Activated CD4-positive, alpha-beta T cell treated with anti-CD3 and anti-CD28 coated beads for 36 hours (primary cell): ENCODE measurements at regions not wholly inside any gene's neighbourhood (a gene's known extent, or its start where the extent isn't known, plus 50 kb on each side); places are given as distances from the start of the nearest gene placed in this dataset.

Experiments
- ATAC-seq: fragments of 200-7000 bp; cut with Tn5 transposase; one replicate; pipeline ENCODE4 v1.10.0; 2021; ENCODE audit warnings: mild to moderate bottlenecking, moderate library complexity
- CTCF ChIA-PET: fragments of 350-600 bp; sonication (Branson Sonifier 250); formaldehyde crosslinking; loops from one replicate; lab custom pipeline; 2021; ENCODE audit warnings: antibody characterized with exemption; lab: Charles Lee
- POLR2A ChIA-PET: fragments of 350-600 bp; sonication (Branson Sonifier 250); formaldehyde crosslinking; loops from one replicate; lab custom pipeline; 2021; ENCODE audit warnings: antibody characterized with exemption, inconsistent platforms; lab: Charles Lee
- DNase-seq: peaks from one replicate; pipeline ENCODE4 v3.0.0-alpha.2; 2020
- H3K27ac Mint-ChIP-seq: one replicate; pipeline ENCODE4 v1.8.0; 2021; ENCODE audit warnings: mixed read lengths
- H3K27me3 Mint-ChIP-seq: one replicate; pipeline ENCODE4 v1.8.0; 2021; ENCODE audit warnings: mixed read lengths
- H3K36me3 Mint-ChIP-seq: one replicate; pipeline ENCODE4 v1.8.0; 2021; ENCODE audit warnings: low read depth, mixed read lengths
- H3K4me1 Mint-ChIP-seq: one replicate; pipeline ENCODE4 v1.8.0; 2021; ENCODE audit warnings: mixed read lengths
- H3K4me3 Mint-ChIP-seq: one replicate; pipeline ENCODE4 v1.8.0; 2021; ENCODE audit warnings: mild to moderate bottlenecking, moderate library complexity, mixed read lengths
- H3K9me3 Mint-ChIP-seq: one replicate; pipeline ENCODE4 v1.8.0; 2021; ENCODE audit warnings: low read depth, mixed read lengths
- intact Hi-C, 2 experiments: fragments of 100-400 bp; cut with DNase I in 1 of 2; cut with micrococcal nuclease in 1 of 2; formaldehyde crosslinking; loops; one replicate each; pipeline versions ENCODE4 v1.14.2 to v1.15.1; 2022 to 2024; cut with DNase I, micrococcal nuclease

- ChIA-PET CTCF (no interaction called here), POLR2A (no interaction called here)
- Mint-ChIP-seq H3K4me1 (no peaks in the 10 kb centered on the region), H3K36me3 (no peaks in the 10 kb centered on the region), H3K27ac (no peak overlapping the region), H3K27me3 (no peaks in the 10 kb centered on the region), H3K9me3 (peaks cover 9% of the 10 kb centered on the region), H3K4me3 (no peak overlapping the region)
- ATAC-seq (no peak), DNase-seq (no peak)
- intact Hi-C loops: no loop called here
These were observed 812.3 kb upstream of the ROBO1 start for GRCh38 chr3:80580146-80580545.

GRCh38 chr3:80564391-80564790 is 796.6 kb upstream of the ROBO1 start:
- no peak overlapping the region for H3K27ac Mint-ChIP-seq
- H3K4me3 Mint-ChIP-seq: no peak overlapping the region
- ChIA-PET POLR2A (no interaction called here), CTCF (no interaction called here)
- peaks cover 7% of the 10 kb centered on the region for H3K9me3 Mint-ChIP-seq
- H3K27me3 Mint-ChIP-seq: no peaks in the 10 kb centered on the region
- H3K36me3 Mint-ChIP-seq: no peaks in the 10 kb centered on the region
- intact Hi-C loops: no loop called here
- DNase-seq (no peak), ATAC-seq (no peak)
- no peaks in the 10 kb centered on the region for H3K4me1 Mint-ChIP-seq

DNA sequence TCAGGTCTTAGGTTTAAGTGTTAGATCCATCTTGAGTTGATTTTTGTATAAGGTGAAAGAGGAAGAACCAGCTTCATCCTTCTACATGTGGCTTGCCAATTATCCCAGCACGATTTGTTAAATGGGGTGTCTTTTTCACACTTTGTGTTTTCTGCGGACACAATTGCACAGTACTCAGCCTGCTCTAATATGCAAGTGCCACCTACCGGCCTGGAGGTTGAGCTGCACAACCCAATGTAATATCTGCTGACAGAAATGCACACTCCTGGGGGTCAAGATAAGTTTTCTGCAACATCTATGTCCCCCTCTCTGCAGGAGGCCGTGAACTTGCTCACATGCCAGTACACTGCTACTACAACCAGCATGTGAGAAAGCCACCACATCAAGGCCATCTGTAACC is 791.9 kb upstream of the ROBO1 start:
- H3K27me3 Mint-ChIP-seq: no peaks in the 10 kb centered on the region
- H3K4me3 Mint-ChIP-seq: no peak overlapping the region
- peaks cover 6% of the 10 kb centered on the region for H3K9me3 Mint-ChIP-seq
- H3K27ac Mint-ChIP-seq: no peak overlapping the region
- ChIA-PET POLR2A (no interaction called here), CTCF (interaction anchor here (1.0 kb wide), 1 partner anchor 428 kb away, joined by 3 read pairs; no protein-coding TSS in a partner anchor)
- intact Hi-C loops: no loop called here
- no peaks in the 10 kb centered on the region for H3K36me3 Mint-ChIP-seq
- no peak for DNase-seq
- no peak for ATAC-seq
- H3K4me1 Mint-ChIP-seq: no peaks in the 10 kb centered on the region

DNA sequence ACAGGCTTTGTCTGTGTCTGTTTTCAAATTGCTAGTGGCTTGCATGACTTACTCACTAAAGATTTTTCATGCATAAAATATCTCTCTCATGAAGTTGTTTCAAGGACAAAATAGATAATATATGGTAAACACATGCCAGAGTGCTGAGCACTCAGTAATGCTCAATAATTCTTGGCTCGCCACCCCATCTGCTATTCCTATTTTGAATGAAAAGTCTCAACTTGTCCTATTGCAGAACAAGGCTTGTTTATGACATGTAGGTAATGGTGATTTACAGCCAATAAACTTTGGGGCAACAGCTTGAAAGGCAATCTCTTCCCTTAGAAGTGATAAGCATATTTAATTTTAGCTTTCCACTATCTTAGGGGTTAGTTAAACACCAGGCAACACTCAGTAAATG is 789.0 kb upstream of the ROBO1 start:
- CTCF ChIA-PET: no interaction called here
- DNase-seq (no peak), ATAC-seq (no peak)
- H3K27ac Mint-ChIP-seq: no peak overlapping the region
- POLR2A ChIA-PET: no interaction called here
- intact Hi-C loops: no loop called here
- no peaks in the 10 kb centered on the region for H3K36me3 Mint-ChIP-seq
- H3K4me1 Mint-ChIP-seq: no peaks in the 10 kb centered on the region
- no peaks in the 10 kb centered on the region for H3K27me3 Mint-ChIP-seq
- H3K9me3 Mint-ChIP-seq: peaks cover 11% of the 10 kb centered on the region
- no peak overlapping the region for H3K4me3 Mint-ChIP-seq

- no peak for ATAC-seq
- no peaks in the 10 kb centered on the region for H3K36me3 Mint-ChIP-seq
- no peaks in the 10 kb centered on the region for H3K27me3 Mint-ChIP-seq
- H3K27ac Mint-ChIP-seq: no peak overlapping the region
- intact Hi-C loops: no loop called here
- POLR2A ChIA-PET: no interaction called here
- no peak overlapping the region for H3K4me3 Mint-ChIP-seq
- peaks cover 7% of the 10 kb centered on the region for H3K9me3 Mint-ChIP-seq
- CTCF ChIA-PET: no interaction called here
- no peaks in the 10 kb centered on the region for H3K4me1 Mint-ChIP-seq
- DNase-seq: no peak
These were observed 786.5 kb upstream of the ROBO1 start for GRCh38 chr3:80554304-80554703.

DNA sequence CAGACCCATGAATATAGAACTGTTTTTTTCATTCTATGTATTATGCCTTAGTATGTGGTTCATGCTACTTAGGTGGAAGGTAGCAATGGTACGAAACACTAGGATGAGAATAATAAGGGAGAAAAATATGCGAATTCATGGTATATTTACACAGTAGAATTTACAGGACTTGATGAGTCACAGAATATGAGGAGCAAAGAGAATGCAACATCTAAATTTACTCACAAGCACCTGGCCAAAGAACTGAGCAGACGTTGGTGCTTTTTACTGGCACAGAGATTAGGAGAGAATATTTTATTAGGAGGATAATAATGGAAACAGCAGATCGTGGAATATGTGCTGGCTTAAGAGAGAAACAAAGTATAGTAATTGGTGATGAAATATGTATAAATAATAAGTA is 785.4 kb upstream of the ROBO1 start:
- ChIA-PET CTCF (no interaction called here), POLR2A (no interaction called here)
- Mint-ChIP-seq H3K27me3 (no peaks in the 10 kb centered on the region), H3K9me3 (peaks cover 7% of the 10 kb centered on the region), H3K36me3 (no peaks in the 10 kb centered on the region), H3K27ac (no peak overlapping the region), H3K4me1 (no peaks in the 10 kb centered on the region), H3K4me3 (no peak overlapping the region)
- ATAC-seq (no peak), DNase-seq (no peak)
- intact Hi-C loops: no loop called here

DNA sequence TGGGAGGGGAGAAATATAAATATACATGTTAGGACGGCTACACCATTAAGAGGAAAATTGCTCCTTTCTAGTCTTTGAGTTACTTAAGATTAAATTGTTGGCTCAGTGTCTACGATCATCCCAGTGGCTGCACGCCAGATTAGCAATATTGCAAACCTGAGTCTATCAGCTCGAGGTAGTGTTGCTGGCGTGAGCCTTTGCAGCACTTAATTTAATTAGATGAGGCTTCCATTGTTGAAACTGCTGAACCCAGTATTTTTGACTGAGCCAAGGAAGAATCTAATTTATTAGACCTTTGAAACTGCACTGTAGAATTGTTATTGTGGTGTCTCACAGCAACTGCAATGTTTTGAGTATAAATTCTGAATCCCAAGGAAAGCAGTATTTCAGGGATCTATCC is 782.4 kb upstream of the ROBO1 start:
- ChIA-PET CTCF (no interaction called here), POLR2A (no interaction called here)
- no peak overlapping the region for H3K27ac Mint-ChIP-seq
- DNase-seq (no peak), ATAC-seq (no peak)
- intact Hi-C loops: no loop called here
- no peaks in the 10 kb centered on the region for H3K27me3 Mint-ChIP-seq
- peaks cover 7% of the 10 kb centered on the region for H3K9me3 Mint-ChIP-seq
- no peak overlapping the region for H3K4me3 Mint-ChIP-seq
- H3K4me1 Mint-ChIP-seq: no peaks in the 10 kb centered on the region
- no peaks in the 10 kb centered on the region for H3K36me3 Mint-ChIP-seq

- Mint-ChIP-seq H3K4me1 (no peaks in the 10 kb centered on the region), H3K27me3 (no peaks in the 10 kb centered on the region)
- POLR2A ChIA-PET: no interaction called here
These were observed 781.4 kb upstream of the ROBO1 start for GRCh38 chr3:80549173-80549572.

GRCh38 chr3:80543154-80543553 is 775.4 kb upstream of the ROBO1 start:
- peaks cover 6% of the 10 kb centered on the region for H3K9me3 Mint-ChIP-seq
- H3K4me1 Mint-ChIP-seq: no peaks in the 10 kb centered on the region
- CTCF ChIA-PET: no interaction called here
- no peak overlapping the region for H3K4me3 Mint-ChIP-seq
- POLR2A ChIA-PET: no interaction called here
- ATAC-seq: no peak
- H3K27me3 Mint-ChIP-seq: no peaks in the 10 kb centered on the region
- no peak for DNase-seq
- H3K27ac Mint-ChIP-seq: no peak overlapping the region
- intact Hi-C loops: no loop called here
- H3K36me3 Mint-ChIP-seq: no peaks in the 10 kb centered on the region

More at GRCh38 chr3:80549173-80549572, 781.4 kb upstream of the ROBO1 start:
- no peaks in the 10 kb centered on the region for H3K36me3 Mint-ChIP-seq
- H3K4me3 Mint-ChIP-seq: no peak overlapping the region
- ATAC-seq: no peak
- peaks cover 9% of the 10 kb centered on the region for H3K9me3 Mint-ChIP-seq
- H3K27ac Mint-ChIP-seq: no peak overlapping the region
- intact Hi-C loops: no loop called here
- CTCF ChIA-PET: no interaction called here
- no peak for DNase-seq

- DNase-seq (no peak), ATAC-seq (no peak)
- Mint-ChIP-seq H3K4me3 (no peak overlapping the region), H3K4me1 (no peaks in the 10 kb centered on the region), H3K9me3 (peaks cover 6% of the 10 kb centered on the region), H3K27me3 (no peaks in the 10 kb centered on the region), H3K36me3 (no peaks in the 10 kb centered on the region), H3K27ac (no peak overlapping the region)
- POLR2A ChIA-PET: no interaction called here
- CTCF ChIA-PET: no interaction called here
- intact Hi-C loops: no loop called here
These were observed 774.7 kb upstream of the ROBO1 start for GRCh38 chr3:80542456-80542855.

GRCh38 chr3:80537680-80538079 is 769.9 kb upstream of the ROBO1 start:
- no peak for DNase-seq
- Mint-ChIP-seq H3K36me3 (no peaks in the 10 kb centered on the region), H3K27ac (no peak overlapping the region), H3K4me3 (no peak overlapping the region), H3K4me1 (no peaks in the 10 kb centered on the region), H3K9me3 (peaks cover 11% of the 10 kb centered on the region), H3K27me3 (no peaks in the 10 kb centered on the region)
- CTCF ChIA-PET: no interaction called here
- ATAC-seq: no peak
- POLR2A ChIA-PET: no interaction called here
- intact Hi-C loops: no loop called here

GRCh38 chr3:80535286-80535685 is 767.5 kb upstream of the ROBO1 start:
- ChIA-PET CTCF (no interaction called here), POLR2A (no interaction called here)
- ATAC-seq: no peak
- Mint-ChIP-seq H3K27ac (no peak overlapping the region), H3K9me3 (peaks cover 13% of the 10 kb centered on the region), H3K27me3 (no peaks in the 10 kb centered on the region), H3K4me1 (no peaks in the 10 kb centered on the region), H3K4me3 (no peak overlapping the region), H3K36me3 (no peaks in the 10 kb centered on the region)
- intact Hi-C loops: no loop called here
- DNase-seq: no peak

- Mint-ChIP-seq H3K27ac (no peak overlapping the region), H3K9me3 (peaks cover 16% of the 10 kb centered on the region), H3K4me3 (no peak overlapping the region), H3K4me1 (no peaks in the 10 kb centered on the region), H3K27me3 (no peaks in the 10 kb centered on the region), H3K36me3 (no peaks in the 10 kb centered on the region)
- ATAC-seq (no peak), DNase-seq (no peak)
- POLR2A ChIA-PET: no interaction called here
- CTCF ChIA-PET: no interaction called here
- intact Hi-C loops: no loop called here
These were observed 765.8 kb upstream of the ROBO1 start for GRCh38 chr3:80533553-80533952.
